GM12878 (cell line): ENCODE measurements at regions not wholly inside any gene's neighbourhood (a gene's known extent, or its start where the extent isn't known, plus 50 kb on each side); places are given as distances from the start of the nearest gene placed in this dataset.

Experiments
- ATAC-seq: fragments of 200-7000 bp; cut with Tn5 transposase; 3 replicates; pipeline ENCODE4 v1.9.1; 2020; ENCODE audit warnings: mild to moderate bottlenecking, moderate library complexity
- BruUV-seq: library from RNA; stranded (reverse); fragments of 400-500 nt; replicated peaks from 2 replicates; lab custom pipeline; 2021; lab: Mats Ljungman, UMichigan
- CTCF ChIA-PET: fragments of 300-600 bp; sonication (Branson Sonifier 250); formaldehyde crosslinking; extraction: SDS; loops from one replicate; lab custom pipeline; 2021; ENCODE audit warnings: inconsistent platforms; lab: Yijun Ruan, JAX
- POLR2A ChIA-PET: fragments of 350-600 bp; formaldehyde crosslinking; extraction: SDS; loops from one replicate; lab custom pipeline; 2021; ENCODE audit warnings: inconsistent platforms; lab: Charles Lee
- RAD21 ChIA-PET: fragments of 300-600 bp; sonication (Branson Sonifier 250); formaldehyde crosslinking; loops from one replicate; lab custom pipeline; 2023; ENCODE audit warnings: antibody characterized with exemption; ENCODE audit not compliant: unreplicated experiment; lab: Charles Lee
- SMC1A ChIA-PET: fragments of 300-600 bp; sonication (Branson Sonifier 250); formaldehyde crosslinking; loops from one replicate; lab custom pipeline; 2023; ENCODE audit not compliant: unreplicated experiment, uncharacterized antibody; lab: Charles Lee
- DNase-seq: peaks from one replicate; pipeline ENCODE4 v3.0.0-alpha.2; 2011; ENCODE audit warnings: low read depth, low spot score
- FAIRE-seq: peaks from 3 replicates; lab custom pipeline; 2011; peaks lifted over from hg19 to GRCh38; lab: Jason Lieb, UNC
- H2AFZ ChIP-seq: 2 replicates; pipeline ENCODE4 v1.6.0; 2011; ENCODE audit warnings: low read depth, low read length, control low read depth; ENCODE audit not compliant: control insufficient read depth
- H3K27ac ChIP-seq: 2 replicates; pipeline ENCODE4 v1.5.1; 2011; ENCODE audit warnings: control low read depth; ENCODE audit not compliant: control insufficient read depth, insufficient read depth
- H3K27me3 ChIP-seq, 2 experiments: replicated peaks in 1 of 2; 2 replicates each; pipeline versions ENCODE4 v1.6.0 to v1.6.1; 2011; ENCODE audit warnings: low read length in 1 of 2; ENCODE audit not compliant: control insufficient read depth in 2 of 2, insufficient read depth in 2 of 2
- H3K36me3 ChIP-seq, 2 experiments: 2 replicates each; pipeline ENCODE4 v1.5.1; 2011; ENCODE audit warnings: low read length in 1 of 2; ENCODE audit not compliant: control insufficient read depth in 2 of 2, insufficient read depth in 2 of 2
- H3K4me1 ChIP-seq: 2 replicates; pipeline ENCODE4 v1.6.1; 2011; ENCODE audit warnings: mild to moderate bottlenecking, low read length, moderate library complexity, mixed read lengths; ENCODE audit not compliant: control insufficient read depth, insufficient read depth
- H3K4me2 ChIP-seq: 2 replicates; pipeline ENCODE4 v1.6.0; 2011; ENCODE audit warnings: control low read depth; ENCODE audit not compliant: control insufficient read depth, insufficient read depth
- H3K4me3 ChIP-seq: fragments of 200-600 bp; sonication (generic); 2 replicates; pipeline ENCODE4 v1.5.1; 2016
- H3K79me2 ChIP-seq: 2 replicates; pipeline ENCODE4 v1.6.0; 2011; ENCODE audit warnings: low read length; ENCODE audit not compliant: control insufficient read depth, insufficient read depth
- H3K9ac ChIP-seq: 2 replicates; pipeline ENCODE4 v1.8.0; 2011; ENCODE audit warnings: low read length, control low read depth, mixed read lengths; ENCODE audit not compliant: control insufficient read depth, insufficient read depth
- H3K9me3 ChIP-seq: replicated peaks from 3 replicates; pipeline ENCODE4 v1.5.1; 2011; ENCODE audit warnings: mild to moderate bottlenecking, low read length; ENCODE audit not compliant: control insufficient read depth, insufficient read depth
- H4K20me1 ChIP-seq: 2 replicates; pipeline ENCODE4 v1.6.0; 2011; ENCODE audit not compliant: control insufficient read depth, insufficient read depth
- BHLHE40 ChIP-seq, 2 experiments: fragments of 450-650 bp in 1 of 2; IDR thresholded peaks; 2 replicates each; pipeline ENCODE4 v1.6.1; 2011 to 2017; ENCODE audit warnings: low read depth in 2 of 2, borderline replicate concordance in 1 of 2, improper control_type of control experiment in 1 of 2, low read length in 1 of 2, mild to moderate bottlenecking in 1 of 2
- CHD1 ChIP-seq: IDR thresholded peaks from 2 replicates; pipeline ENCODE4 v1.6.1; 2012; ENCODE audit warnings: low read depth, low read length, improper control_type of control experiment
- CREB1 ChIP-seq: IDR thresholded peaks from 2 replicates; pipeline ENCODE4 v1.6.1; 2012; ENCODE audit warnings: low read depth, mild to moderate bottlenecking, inconsistent platforms
- EED ChIP-seq: sonication (generic); IDR thresholded peaks from 2 replicates; pipeline ENCODE4 v1.6.1; 2016; ENCODE audit warnings: antibody characterized with exemption, low read depth
- HDAC2 ChIP-seq: fragments of 200-600 bp; sonication (generic); IDR thresholded peaks from 2 replicates; pipeline ENCODE4 v1.6.1; 2017
- MEF2A ChIP-seq: IDR thresholded peaks from 2 replicates; pipeline ENCODE4 v1.6.1; 2011; ENCODE audit warnings: low read depth, mild to moderate bottlenecking, low read length, moderate library complexity; ENCODE audit not compliant: insufficient read depth
- MEF2B ChIP-seq: fragments of 450-650 bp; IDR thresholded peaks from 2 replicates; pipeline ENCODE4 v1.6.1; 2018; ENCODE audit warnings: mild to moderate bottlenecking, moderate library complexity; ENCODE audit not compliant: partially characterized antibody, poor library complexity, severe bottlenecking
- POLR2AphosphoS5 ChIP-seq: IDR thresholded peaks from 2 replicates; pipeline ENCODE4 v1.6.1; 2011; ENCODE audit warnings: mild to moderate bottlenecking, low read length, inconsistent platforms
- RCOR1 ChIP-seq: conservative IDR thresholded peaks from 2 replicates; pipeline ENCODE4 v1.6.1; 2012; ENCODE audit warnings: low read depth, low read length, improper control_type of control experiment
- SPI1 ChIP-seq: IDR thresholded peaks from 2 replicates; pipeline ENCODE4 v1.6.1; 2011; ENCODE audit warnings: low read depth, mild to moderate bottlenecking, low read length, moderate library complexity, borderline replicate concordance; ENCODE audit not compliant: insufficient read depth
- STAT1 ChIP-seq: fragments of 450-650 bp; conservative IDR thresholded peaks from 2 replicates; pipeline ENCODE4 v1.6.1; 2014; ENCODE audit warnings: antibody characterized with exemption, mild to moderate bottlenecking
- TCF7 ChIP-seq: IDR thresholded peaks from 2 replicates; pipeline ENCODE4 v1.6.1; 2014; ENCODE audit warnings: antibody characterized with exemption, borderline replicate concordance
- ZBED1 ChIP-seq: IDR thresholded peaks from 2 replicates; pipeline ENCODE4 v1.6.1; 2016; ENCODE audit warnings: borderline replicate concordance
- WGBS: methylation state at CpG from one replicate; pipeline ENCODE4 v1.1.6; 2016; ENCODE audit warnings: low lambda C conversion rate; ENCODE audit not compliant: insufficient replicate concordance, insufficient coverage; ENCODE audit errors: missing lambda C conversion rate; 5-methylcytosine and 5-hydroxymethylcytosine counted together
- in situ Hi-C: fragments of 300-500 bp; cut with MboI; formaldehyde crosslinking; loops from 9 replicates; pipeline ENCODE4 v1.14.3; 2018; ENCODE audit warnings: mixed read lengths
- intact Hi-C: fragments of 100-400 bp; cut with micrococcal nuclease; formaldehyde crosslinking; loops from one replicate; pipeline ENCODE4 v1.14.2; 2022; ENCODE audit not compliant: unreplicated experiment
- TF ChIP-seq, protein P1 (sequence below): IDR thresholded peaks from 2 replicates; pipeline ENCODE4 v1.6.1; 2011; ENCODE audit warnings: low read depth, low read length, improper control_type of control experiment, borderline replicate concordance
- TF ChIP-seq, protein P2 (sequence below): fragments of 450-650 bp; IDR thresholded peaks from 2 replicates; pipeline ENCODE4 v1.6.1; 2018; ENCODE audit warnings: mild to moderate bottlenecking, low read depth, moderate library complexity; ENCODE audit not compliant: partially characterized antibody

DNA sequence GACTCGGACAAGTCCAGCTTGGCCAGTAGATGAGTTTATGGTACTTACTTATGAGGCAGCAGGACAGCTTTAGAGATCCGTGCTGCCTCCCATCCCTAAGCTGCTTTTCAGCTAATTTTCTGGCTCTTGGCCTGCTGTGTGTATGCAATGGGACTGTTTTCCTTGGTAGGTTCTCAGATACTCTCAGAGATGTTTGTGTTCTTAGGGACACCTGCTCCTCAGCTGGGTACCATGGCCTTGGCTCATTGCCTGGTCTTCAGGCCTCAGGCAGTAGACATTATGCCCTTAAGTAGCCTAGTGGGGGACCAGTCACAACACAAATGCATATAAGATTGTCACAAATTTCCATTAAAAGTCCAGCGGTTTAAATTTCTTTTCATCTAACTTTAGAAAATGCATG, 688.0 kb downstream of the PCDH7 start:
- DNase-seq (no peak), FAIRE-seq (no peak), ATAC-seq (no peak)
- Histone ChIP-seq H4K20me1 (no peaks in the 10 kb centered on the region), H3K27ac (no peak overlapping the region), H3K9ac (no peak overlapping the region), H3K4me2 (no peak overlapping the region), H3K9me3 (no peaks in the 10 kb centered on the region), H2AFZ (no peak overlapping the region), H3K79me2 (no peaks in the 10 kb centered on the region), H3K4me1 (no peaks in the 10 kb centered on the region), H3K27me3 (no peaks in the 10 kb centered on the region), H3K36me3 (no peaks in the 10 kb centered on the region), H3K4me3 (no peak overlapping the region)
- WGBS: 30% methylated on average over 3 of the region's 3 CpGs
- ChIA-PET RAD21 (no interaction called here), POLR2A (no interaction called here), SMC1A (no interaction called here), CTCF (no interaction called here)
- no TSS peak for BruUV-seq
- TF ChIP-seq, protein P1, sequence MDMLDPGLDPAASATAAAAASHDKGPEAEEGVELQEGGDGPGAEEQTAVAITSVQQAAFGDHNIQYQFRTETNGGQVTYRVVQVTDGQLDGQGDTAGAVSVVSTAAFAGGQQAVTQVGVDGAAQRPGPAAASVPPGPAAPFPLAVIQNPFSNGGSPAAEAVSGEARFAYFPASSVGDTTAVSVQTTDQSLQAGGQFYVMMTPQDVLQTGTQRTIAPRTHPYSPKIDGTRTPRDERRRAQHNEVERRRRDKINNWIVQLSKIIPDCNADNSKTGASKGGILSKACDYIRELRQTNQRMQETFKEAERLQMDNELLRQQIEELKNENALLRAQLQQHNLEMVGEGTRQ: no peak
- TF ChIP-seq CREB1 (no peak), MEF2B (no peak), STAT1 (no peak), RCOR1 (no peak)
- intact Hi-C loops (no loop called here), in situ Hi-C loops (no loop called here)

DNA sequence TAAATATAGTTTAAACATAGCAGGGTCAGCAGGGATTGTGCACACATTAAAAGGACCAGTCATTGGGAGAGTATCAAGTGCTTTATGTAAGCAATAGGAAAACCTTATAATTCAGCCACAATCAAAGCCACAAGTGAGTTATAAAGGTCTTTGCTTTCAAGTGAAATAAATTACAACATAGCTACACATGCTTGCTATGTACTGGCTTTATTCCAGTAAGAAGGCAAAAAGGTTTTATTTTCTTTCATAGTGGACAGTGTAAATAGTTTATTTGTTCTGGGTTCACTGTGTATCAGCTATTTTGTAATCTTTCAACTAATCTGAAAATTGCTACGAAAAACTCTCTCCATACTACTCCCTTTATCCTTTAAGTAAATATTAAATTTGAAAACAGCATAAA, 691.4 kb downstream of the PCDH7 start:
- SMC1A ChIA-PET: no interaction called here
- FAIRE-seq: no peak
- Histone ChIP-seq H3K4me2 (no peak overlapping the region), H3K4me1 (no peaks in the 10 kb centered on the region), H3K9me3 (no peaks in the 10 kb centered on the region), H3K79me2 (no peaks in the 10 kb centered on the region), H3K36me3 (no peaks in the 10 kb centered on the region), H3K9ac (no peak overlapping the region), H3K4me3 (no peak overlapping the region), H2AFZ (no peak overlapping the region), H3K27ac (no peak overlapping the region), H3K27me3 (no peaks in the 10 kb centered on the region), H4K20me1 (no peaks in the 10 kb centered on the region)
- no peak for ATAC-seq
- no TSS peak for BruUV-seq
- CTCF ChIA-PET: no interaction called here
- RAD21 ChIA-PET: no interaction called here
- in situ Hi-C loops (no loop called here), intact Hi-C loops (no loop called here)
- DNase-seq: no peak
- WGBS: 28% methylated on average over 1 of the region's 1 CpG
- POLR2A ChIA-PET: no interaction called here
- TF ChIP-seq MEF2A (no peak), BHLHE40 (IDR thresholded peaks at IDR 0.05; ENCODE audit: borderline replicate concordance in 1 of 2, low read depth in 2 of 2, low read length in 1 of 2) (no peak), SPI1 (no peak), HDAC2 (no peak), POLR2AphosphoS5 (no peak), ZBED1 (no peak), CHD1 (no peak), EED (no peak), TCF7 (no peak)
- TF ChIP-seq, protein P2, sequence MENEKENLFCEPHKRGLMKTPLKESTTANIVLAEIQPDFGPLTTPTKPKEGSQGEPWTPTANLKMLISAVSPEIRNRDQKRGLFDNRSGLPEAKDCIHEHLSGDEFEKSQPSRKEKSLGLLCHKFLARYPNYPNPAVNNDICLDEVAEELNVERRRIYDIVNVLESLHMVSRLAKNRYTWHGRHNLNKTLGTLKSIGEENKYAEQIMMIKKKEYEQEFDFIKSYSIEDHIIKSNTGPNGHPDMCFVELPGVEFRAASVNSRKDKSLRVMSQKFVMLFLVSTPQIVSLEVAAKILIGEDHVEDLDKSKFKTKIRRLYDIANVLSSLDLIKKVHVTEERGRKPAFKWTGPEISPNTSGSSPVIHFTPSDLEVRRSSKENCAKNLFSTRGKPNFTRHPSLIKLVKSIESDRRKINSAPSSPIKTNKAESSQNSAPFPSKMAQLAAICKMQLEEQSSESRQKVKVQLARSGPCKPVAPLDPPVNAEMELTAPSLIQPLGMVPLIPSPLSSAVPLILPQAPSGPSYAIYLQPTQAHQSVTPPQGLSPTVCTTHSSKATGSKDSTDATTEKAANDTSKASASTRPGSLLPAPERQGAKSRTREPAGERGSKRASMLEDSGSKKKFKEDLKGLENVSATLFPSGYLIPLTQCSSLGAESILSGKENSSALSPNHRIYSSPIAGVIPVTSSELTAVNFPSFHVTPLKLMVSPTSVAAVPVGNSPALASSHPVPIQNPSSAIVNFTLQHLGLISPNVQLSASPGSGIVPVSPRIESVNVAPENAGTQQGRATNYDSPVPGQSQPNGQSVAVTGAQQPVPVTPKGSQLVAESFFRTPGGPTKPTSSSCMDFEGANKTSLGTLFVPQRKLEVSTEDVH: no peak
